ENCODE measurements at regions not wholly inside any gene's neighbourhood (a gene's known extent, or its start where the extent isn't known, plus 50 kb on each side); places are given as distances from the start of the nearest gene placed in this dataset.
"Not testable (repeated sequence)": the region's sequence is repeated elsewhere in the genome, so short reads cannot be mapped to it uniquely, and the experiment has no call there.

- Mint-ChIP-seq H3K4me3 (no peak overlapping the region), H3K4me1 (no peaks in the 10 kb centered on the region), H3K9me3 (no peaks in the 10 kb centered on the region), H3K27me3 (no peaks in the 10 kb centered on the region), H3K36me3 (ENCODE audit: low read depth) (no peaks in the 10 kb centered on the region), H3K27ac (no peak overlapping the region)
- intact Hi-C loops (cut with micrococcal nuclease): no loop called here
- DNase-seq: no peak
Measured at GRCh38 chr7:8809320-8809719, 375.9 kb downstream of the NXPH1 start.

- DNase-seq: no peak
- no peaks in the 10 kb centered on the region for H3K36me3 Mint-ChIP-seq (ENCODE audit: low read depth)
- intact Hi-C loops (cut with micrococcal nuclease): no loop called here
- H3K27me3 Mint-ChIP-seq: no peaks in the 10 kb centered on the region
- H3K4me3 Mint-ChIP-seq: no peak overlapping the region
- no peaks in the 10 kb centered on the region for H3K4me1 Mint-ChIP-seq
- peaks cover 9% of the 10 kb centered on the region for H3K9me3 Mint-ChIP-seq
- no peak overlapping the region for H3K27ac Mint-ChIP-seq
Measured at GRCh38 chr7:8817448-8818036, 384.1 kb downstream of the NXPH1 start.

- Mint-ChIP-seq H3K9me3 (peaks cover 9% of the 10 kb centered on the region), H3K36me3 (ENCODE audit: low read depth) (no peaks in the 10 kb centered on the region), H3K4me1 (no peaks in the 10 kb centered on the region), H3K27ac (no peak overlapping the region), H3K27me3 (no peaks in the 10 kb centered on the region), H3K4me3 (no peak overlapping the region)
- intact Hi-C loops (cut with micrococcal nuclease): no loop called here
- no peak for DNase-seq
Measured at GRCh38 chr7:8818406-8818805, 385.0 kb downstream of the NXPH1 start.

GRCh38 chr7:8822595-8822994, 389.2 kb downstream of the NXPH1 start:
- Mint-ChIP-seq H3K27me3 (no peaks in the 10 kb centered on the region), H3K27ac (no peak overlapping the region), H3K4me1 (no peaks in the 10 kb centered on the region), H3K9me3 (peaks cover 9% of the 10 kb centered on the region), H3K36me3 (ENCODE audit: low read depth) (no peaks in the 10 kb centered on the region), H3K4me3 (no peak overlapping the region)
- intact Hi-C loops (cut with micrococcal nuclease): no loop called here
- no peak for DNase-seq

- Mint-ChIP-seq H3K36me3 (ENCODE audit: low read depth) (no peaks in the 10 kb centered on the region), H3K4me1 (no peaks in the 10 kb centered on the region), H3K27ac (no peak overlapping the region), H3K27me3 (no peaks in the 10 kb centered on the region), H3K9me3 (peaks cover 9% of the 10 kb centered on the region), H3K4me3 (no peak overlapping the region)
- no peak for DNase-seq
- intact Hi-C loops (cut with micrococcal nuclease): no loop called here
Measured at GRCh38 chr7:8823486-8823885, 390.1 kb downstream of the NXPH1 start.

GRCh38 chr7:8827329-8827728, 393.9 kb downstream of the NXPH1 start:
- intact Hi-C loops (cut with micrococcal nuclease): no loop called here
- no peak for DNase-seq
- Mint-ChIP-seq H3K4me1 (no peaks in the 10 kb centered on the region), H3K9me3 (no peaks in the 10 kb centered on the region), H3K27ac (no peak overlapping the region), H3K36me3 (ENCODE audit: low read depth) (no peaks in the 10 kb centered on the region), H3K4me3 (no peak overlapping the region), H3K27me3 (no peaks in the 10 kb centered on the region)

GRCh38 chr7:8829100-8829499, 395.7 kb downstream of the NXPH1 start:
- no peaks in the 10 kb centered on the region for H3K27me3 Mint-ChIP-seq
- H3K4me1 Mint-ChIP-seq: no peaks in the 10 kb centered on the region
- no peak for DNase-seq
- no peaks in the 10 kb centered on the region for H3K9me3 Mint-ChIP-seq
- no peak overlapping the region for H3K27ac Mint-ChIP-seq
- intact Hi-C loops (cut with micrococcal nuclease): no loop called here
- H3K36me3 Mint-ChIP-seq (ENCODE audit: low read depth): no peaks in the 10 kb centered on the region
- no peak overlapping the region for H3K4me3 Mint-ChIP-seq

- H3K9me3 Mint-ChIP-seq: no peaks in the 10 kb centered on the region
- H3K4me3 Mint-ChIP-seq: no peak overlapping the region
- no peaks in the 10 kb centered on the region for H3K36me3 Mint-ChIP-seq (ENCODE audit: low read depth)
- H3K4me1 Mint-ChIP-seq: no peaks in the 10 kb centered on the region
- DNase-seq: no peak
- H3K27ac Mint-ChIP-seq: no peak overlapping the region
- intact Hi-C loops (cut with micrococcal nuclease): no loop called here
- no peaks in the 10 kb centered on the region for H3K27me3 Mint-ChIP-seq
Measured at GRCh38 chr7:8831376-8831775, 398.0 kb downstream of the NXPH1 start.

GRCh38 chr7:8833355-8833754, 399.9 kb downstream of the NXPH1 start:
- no peaks in the 10 kb centered on the region for H3K9me3 Mint-ChIP-seq
- no peaks in the 10 kb centered on the region for H3K4me1 Mint-ChIP-seq
- no peaks in the 10 kb centered on the region for H3K36me3 Mint-ChIP-seq (ENCODE audit: low read depth)
- DNase-seq: no peak
- no peak overlapping the region for H3K4me3 Mint-ChIP-seq
- no peak overlapping the region for H3K27ac Mint-ChIP-seq
- no peaks in the 10 kb centered on the region for H3K27me3 Mint-ChIP-seq
- intact Hi-C loops (cut with micrococcal nuclease): no loop called here

GRCh38 chr7:8841171-8841570, 407.8 kb downstream of the NXPH1 start:
- H3K4me3 Mint-ChIP-seq: no peak overlapping the region
- no peak for DNase-seq
- intact Hi-C loops (cut with micrococcal nuclease): no loop called here
- H3K27ac Mint-ChIP-seq: no peak overlapping the region
- no peaks in the 10 kb centered on the region for H3K9me3 Mint-ChIP-seq
- H3K36me3 Mint-ChIP-seq (ENCODE audit: low read depth): no peaks in the 10 kb centered on the region
- no peaks in the 10 kb centered on the region for H3K4me1 Mint-ChIP-seq
- no peaks in the 10 kb centered on the region for H3K27me3 Mint-ChIP-seq

GRCh38 chr7:8871716-8872115, 438.3 kb downstream of the NXPH1 start:
- H3K9me3 Mint-ChIP-seq: no peaks in the 10 kb centered on the region
- H3K27me3 Mint-ChIP-seq: no peaks in the 10 kb centered on the region
- H3K4me3 Mint-ChIP-seq: no peak overlapping the region
- H3K27ac Mint-ChIP-seq: no peak overlapping the region
- H3K36me3 Mint-ChIP-seq (ENCODE audit: low read depth): no peaks in the 10 kb centered on the region
- no peak for DNase-seq
- intact Hi-C loops (cut with micrococcal nuclease): no loop called here
- H3K4me1 Mint-ChIP-seq: no peaks in the 10 kb centered on the region

GRCh38 chr7:8881916-8882315, 448.5 kb downstream of the NXPH1 start:
- Mint-ChIP-seq H3K27me3 (no peaks in the 10 kb centered on the region), H3K9me3 (no peaks in the 10 kb centered on the region), H3K4me3 (no peak overlapping the region), H3K27ac (no peak overlapping the region), H3K4me1 (no peaks in the 10 kb centered on the region), H3K36me3 (ENCODE audit: low read depth) (no peaks in the 10 kb centered on the region)
- no peak for DNase-seq
- intact Hi-C loops (cut with micrococcal nuclease): no loop called here

GRCh38 chr7:8885480-8886000, 452.1 kb downstream of the NXPH1 start:
- H3K27ac Mint-ChIP-seq: no peak overlapping the region
- H3K36me3 Mint-ChIP-seq (ENCODE audit: low read depth): no peaks in the 10 kb centered on the region
- no peaks in the 10 kb centered on the region for H3K9me3 Mint-ChIP-seq
- no peak overlapping the region for H3K4me3 Mint-ChIP-seq
- no peak for DNase-seq
- H3K4me1 Mint-ChIP-seq: no peaks in the 10 kb centered on the region
- intact Hi-C loops (cut with micrococcal nuclease): no loop called here
- H3K27me3 Mint-ChIP-seq: no peaks in the 10 kb centered on the region

GRCh38 chr7:8890346-8890745, 456.9 kb downstream of the NXPH1 start:
- H3K36me3 Mint-ChIP-seq (ENCODE audit: low read depth); intact Hi-C loops (cut with micrococcal nuclease); H3K9me3 Mint-ChIP-seq; H3K4me1 Mint-ChIP-seq; H3K27ac Mint-ChIP-seq; H3K27me3 Mint-ChIP-seq; DNase-seq; H3K4me3 Mint-ChIP-seq: not testable (repeated sequence)

- Mint-ChIP-seq H3K36me3 (ENCODE audit: low read depth) (no peaks in the 10 kb centered on the region), H3K4me1 (no peaks in the 10 kb centered on the region), H3K4me3 (no peak overlapping the region), H3K27ac (no peak overlapping the region), H3K9me3 (peaks cover 7% of the 10 kb centered on the region), H3K27me3 (no peaks in the 10 kb centered on the region)
- intact Hi-C loops (cut with micrococcal nuclease): no loop called here
- no peak for DNase-seq
Measured at GRCh38 chr7:8893775-8894174, 460.4 kb downstream of the NXPH1 start.
